CD4-positive, CD25-positive, alpha-beta regulatory T cell (primary cell): ENCODE measurements at regions not wholly inside any gene's neighbourhood (a gene's known extent, or its start where the extent isn't known, plus 50 kb on each side); places are given as distances from the start of the nearest gene placed in this dataset.

Source experiments
- ATAC-seq, 2 donors: fragments of 150-1000 bp; cut with Tn5 transposase; one replicate each; pipeline ENCODE4 v1.10.0; 2021; ENCODE audit warnings: low read depth in 2 of 2, moderate number of reproducible peaks in 2 of 2, moderate library complexity in 1 of 2
- DNase-seq, 3 donors: peaks; one replicate each; pipeline versions ENCODE4 v3.0.0 to v3.0.0-alpha.2; 2012 to 2022; ENCODE audit warnings: mixed read lengths in 1 of 3
- H3K27ac ChIP-seq: one replicate; pipeline ENCODE4 v1.7.0; 2013; ENCODE audit warnings: mild to moderate bottlenecking, low read length; ENCODE audit not compliant: insufficient read depth, poor library complexity, severe bottlenecking
- H3K27me3 ChIP-seq: one replicate; pipeline ENCODE4 v1.7.0; 2013; ENCODE audit warnings: low read length; ENCODE audit not compliant: control insufficient read depth, insufficient read depth
- H3K36me3 ChIP-seq: one replicate; pipeline ENCODE4 v1.7.0; 2013; ENCODE audit warnings: mild to moderate bottlenecking, low read length, moderate library complexity; ENCODE audit not compliant: control insufficient read depth, insufficient read depth
- H3K4me1 ChIP-seq: 2 replicates; pipeline ENCODE4 v1.7.0; 2013; ENCODE audit warnings: mild to moderate bottlenecking, low read length; ENCODE audit not compliant: insufficient read depth, control insufficient read depth, poor library complexity, severe bottlenecking
- H3K4me3 ChIP-seq: one replicate; pipeline ENCODE4 v1.7.0; 2013; ENCODE audit warnings: low read depth, mild to moderate bottlenecking, low read length, moderate library complexity
- H3K9me3 ChIP-seq, 2 experiments: 1 replicate in 1 of 2; 2 replicates in 1 of 2; pipeline ENCODE4 v1.7.0; 2013; ENCODE audit warnings: low read length in 2 of 2, mild to moderate bottlenecking in 1 of 2, moderate library complexity in 1 of 2; ENCODE audit not compliant: control insufficient read depth in 2 of 2
- H3K27ac Mint-ChIP-seq, 3 donors: one replicate each; pipeline ENCODE4 v1.8.0; 2020 to 2022; ENCODE audit warnings: mild to moderate bottlenecking in 3 of 3, mixed read lengths in 3 of 3, moderate library complexity in 2 of 3
- H3K27me3 Mint-ChIP-seq: one replicate; pipeline ENCODE4 v1.8.0; 2022; ENCODE audit warnings: mild to moderate bottlenecking, mixed read lengths
- H3K36me3 Mint-ChIP-seq: one replicate; pipeline ENCODE4 v1.8.0; 2020; ENCODE audit warnings: mixed read lengths
- H3K4me1 Mint-ChIP-seq, 4 donors: one replicate each; pipeline ENCODE4 v1.8.0; 2020 to 2022; ENCODE audit warnings: mixed read lengths in 4 of 4, mild to moderate bottlenecking in 1 of 4
- H3K4me3 Mint-ChIP-seq, 4 donors: one replicate each; pipeline ENCODE4 v1.8.0; 2020 to 2022; ENCODE audit warnings: mild to moderate bottlenecking in 4 of 4, mixed read lengths in 4 of 4, moderate library complexity in 3 of 4
- H3K9me3 Mint-ChIP-seq, 7 donors: one replicate each; pipeline ENCODE4 v1.8.0; 2020 to 2022; ENCODE audit warnings: mixed read lengths in 7 of 7, mild to moderate bottlenecking in 3 of 7, moderate library complexity in 2 of 7

DNA sequence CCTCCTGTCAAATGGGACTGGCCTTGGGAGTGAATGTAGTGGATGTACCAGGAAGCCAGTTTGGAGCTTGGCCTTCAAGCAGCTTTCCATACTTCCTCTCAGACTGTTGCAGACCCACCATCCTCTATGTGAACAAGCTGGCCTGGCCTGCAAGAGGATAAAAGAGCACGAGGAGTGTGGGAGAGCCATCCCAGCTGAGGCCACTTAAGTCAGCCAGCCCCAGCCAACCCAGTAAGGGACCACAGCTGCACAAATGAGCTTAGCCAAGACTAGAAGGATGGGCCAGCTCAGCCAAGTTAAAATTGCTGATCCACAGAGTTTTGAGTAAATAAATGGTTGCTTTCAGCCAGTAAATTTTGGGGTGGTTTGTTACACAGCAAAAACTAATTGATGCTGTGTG, 156.9 kb upstream of the SOX4 start:
- Mint-ChIP-seq H3K27ac (no peak overlapping the region), H3K27me3 (peaks cover 7% of the 10 kb centered on the region), H3K4me3 (no peak overlapping the region)

GRCh38 chr6:21437581-21437980, 156.0 kb upstream of the SOX4 start:
- no peaks in the 10 kb centered on the region for H3K36me3 ChIP-seq
- no peak overlapping the region for H3K27ac ChIP-seq
- Mint-ChIP-seq H3K9me3 (no peaks in the 10 kb centered on the region), H3K4me1 (peaks cover 7 to 24% (median 10%) of the 10 kb centered on the region in 4 donors), H3K27me3 (peaks cover 6% of the 10 kb centered on the region), H3K36me3 (no peaks in the 10 kb centered on the region), H3K4me3 (no peak overlapping the region), H3K27ac (no peak overlapping the region)
- H3K27me3 ChIP-seq: no peaks in the 10 kb centered on the region
- no peak for ATAC-seq
- H3K9me3 ChIP-seq: no peaks in the 10 kb centered on the region
- peaks cover 11% of the 10 kb centered on the region for H3K4me1 ChIP-seq
- DNase-seq: no peak
- no peak overlapping the region for H3K4me3 ChIP-seq

More for the DNA sequence above, 156.9 kb upstream of the SOX4 start:
- Histone ChIP-seq H3K4me3 (no peak overlapping the region), H3K27me3 (no peaks in the 10 kb centered on the region), H3K27ac (no peak overlapping the region), H3K36me3 (no peaks in the 10 kb centered on the region), H3K9me3 (no peaks in the 10 kb centered on the region), H3K4me1 (peaks cover 11% of the 10 kb centered on the region)
- DNase-seq (no peak), ATAC-seq (no peak)
- Mint-ChIP-seq H3K4me1 (peaks cover 7 to 24% (median 10%) of the 10 kb centered on the region in 4 donors), H3K9me3 (no peaks in the 10 kb centered on the region), H3K36me3 (no peaks in the 10 kb centered on the region)

- no peaks in the 10 kb centered on the region for H3K36me3 Mint-ChIP-seq
- H3K27ac Mint-ChIP-seq: peak overlapping the region; percentile 2 to 71 (median 63)
- H3K27me3 Mint-ChIP-seq: peaks cover 6% of the 10 kb centered on the region
- ATAC-seq: peak; percentile 44 to 67
- H3K4me1 Mint-ChIP-seq: peaks cover 7 to 24% (median 10%) of the 10 kb centered on the region in 4 donors
- Histone ChIP-seq H3K4me3 (peak overlapping the region; percentile 73), H3K9me3 (no peaks in the 10 kb centered on the region), H3K27ac (peak overlapping the region; percentile 48), H3K27me3 (no peaks in the 10 kb centered on the region), H3K36me3 (no peaks in the 10 kb centered on the region), H3K4me1 (peaks cover 11% of the 10 kb centered on the region)
- peak overlapping the region in 2 of 4 donors; percentile 10 to 53 for H3K4me3 Mint-ChIP-seq
- DNase-seq: peak in 2 of 3 donors; percentile 19 to 35
- peaks cover 0 to 2% (median 0%) of the 10 kb centered on the region in 7 donors for H3K9me3 Mint-ChIP-seq
Measured at GRCh38 chr6:21438237-21438985, 155.1 kb upstream of the SOX4 start.

GRCh38 chr6:21438986-21439352, 154.6 kb upstream of the SOX4 start:
- H3K4me1 Mint-ChIP-seq: peaks cover 7 to 24% (median 10%) of the 10 kb centered on the region in 4 donors
- no peak overlapping the region for H3K27ac ChIP-seq
- no peaks in the 10 kb centered on the region for H3K36me3 ChIP-seq
- peaks cover 5% of the 10 kb centered on the region for H3K27me3 Mint-ChIP-seq
- H3K27me3 ChIP-seq: no peaks in the 10 kb centered on the region
- no peaks in the 10 kb centered on the region for H3K9me3 ChIP-seq
- peak overlapping the region in 2 of 3 donors; percentile 26 to 71 for H3K27ac Mint-ChIP-seq
- ATAC-seq (no peak), DNase-seq (peak in 2 of 3 donors; percentile 3 to 28)
- H3K4me3 ChIP-seq: peak overlapping the region; percentile 73
- peaks cover 11% of the 10 kb centered on the region for H3K4me1 ChIP-seq
- H3K9me3 Mint-ChIP-seq: peaks cover 0 to 2% (median 0%) of the 10 kb centered on the region in 7 donors
- H3K36me3 Mint-ChIP-seq: no peaks in the 10 kb centered on the region
- peak overlapping the region in 1 of 4 donors; percentile 10 for H3K4me3 Mint-ChIP-seq

GRCh38 chr6:21441386-21441785, 152.2 kb upstream of the SOX4 start:
- no peak overlapping the region for H3K27ac Mint-ChIP-seq
- H3K9me3 Mint-ChIP-seq: peaks cover 0 to 2% (median 0%) of the 10 kb centered on the region in 7 donors
- peaks cover 7 to 23% (median 10%) of the 10 kb centered on the region in 4 donors for H3K4me1 Mint-ChIP-seq
- no peak overlapping the region for H3K27ac ChIP-seq
- no peaks in the 10 kb centered on the region for H3K9me3 ChIP-seq
- H3K4me1 ChIP-seq: peaks cover 11% of the 10 kb centered on the region
- DNase-seq (peak in 1 of 3 donors; percentile 8), ATAC-seq (no peak)
- H3K4me3 Mint-ChIP-seq: no peak overlapping the region
- H3K36me3 Mint-ChIP-seq: no peaks in the 10 kb centered on the region
- no peaks in the 10 kb centered on the region for H3K36me3 ChIP-seq
- H3K4me3 ChIP-seq: no peak overlapping the region
- peaks cover 11% of the 10 kb centered on the region for H3K27me3 Mint-ChIP-seq
- no peaks in the 10 kb centered on the region for H3K27me3 ChIP-seq

- Mint-ChIP-seq H3K4me1 (peaks cover 7 to 19% (median 10%) of the 10 kb centered on the region in 4 donors), H3K27me3 (peaks cover 13% of the 10 kb centered on the region)
- no peak overlapping the region for H3K27ac ChIP-seq
Measured at GRCh38 chr6:21442874-21443273, 150.7 kb upstream of the SOX4 start.

DNA sequence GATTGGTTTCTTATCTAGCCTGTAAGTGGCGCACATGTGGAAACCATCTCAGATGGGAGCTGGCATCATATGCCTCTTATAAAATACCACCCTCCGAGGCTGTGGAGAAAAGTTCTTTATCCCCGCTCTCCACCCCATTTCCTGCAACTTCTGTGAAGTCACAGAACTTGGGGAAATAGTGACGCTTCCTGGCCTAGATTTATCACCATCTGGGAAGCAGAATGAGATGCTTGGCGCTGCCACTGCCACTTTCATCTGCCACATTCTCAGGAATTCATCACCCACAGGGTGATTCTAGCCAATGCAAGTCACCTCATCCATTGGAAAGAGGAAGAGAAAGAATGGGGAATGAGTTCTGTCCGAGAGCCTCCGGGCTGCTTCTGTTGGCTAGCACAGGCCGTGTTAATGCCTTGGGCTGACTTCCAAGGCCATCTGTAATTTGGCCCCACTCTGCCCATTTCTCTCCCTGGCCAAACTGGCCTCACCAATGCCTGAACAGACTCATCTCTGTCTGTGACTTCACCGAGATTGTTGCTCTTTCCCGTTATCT, 148.8 kb upstream of the SOX4 start:
- Histone ChIP-seq H3K4me3 (no peak overlapping the region), H3K36me3 (no peaks in the 10 kb centered on the region), H3K9me3 (no peaks in the 10 kb centered on the region), H3K27me3 (no peaks in the 10 kb centered on the region), H3K4me1 (peaks cover 3% of the 10 kb centered on the region), H3K27ac (no peak overlapping the region)
- Mint-ChIP-seq H3K27ac (no peak overlapping the region), H3K36me3 (no peaks in the 10 kb centered on the region), H3K4me1 (peaks cover 0 to 7% (median 1%) of the 10 kb centered on the region in 4 donors), H3K4me3 (no peak overlapping the region), H3K9me3 (peaks cover 0 to 2% (median 0%) of the 10 kb centered on the region in 7 donors), H3K27me3 (peaks cover 13% of the 10 kb centered on the region)
- ATAC-seq (no peak), DNase-seq (no peak)

More at GRCh38 chr6:21442874-21443273, 150.7 kb upstream of the SOX4 start:
- Histone ChIP-seq H3K9me3 (no peaks in the 10 kb centered on the region), H3K27me3 (no peaks in the 10 kb centered on the region), H3K4me1 (peaks cover 11% of the 10 kb centered on the region), H3K4me3 (no peak overlapping the region), H3K36me3 (no peaks in the 10 kb centered on the region)
- Mint-ChIP-seq H3K9me3 (peaks cover 0 to 2% (median 0%) of the 10 kb centered on the region in 7 donors), H3K4me3 (no peak overlapping the region), H3K36me3 (no peaks in the 10 kb centered on the region), H3K27ac (no peak overlapping the region)
- no peak for ATAC-seq
- no peak for DNase-seq
